ENCODE measurements at regions not wholly inside any gene's neighbourhood (a gene's known extent, or its start where the extent isn't known, plus 50 kb on each side); places are given as distances from the start of the nearest gene placed in this dataset.

- no peak for TF ChIP-seq CTCF (IDR thresholded peaks at IDR 0.05)
- no peak for TF ChIP-seq POLR2A (IDR thresholded peaks at IDR 0.05)
Measured at GRCh38 chr2:83650898-83651297, 808.2 kb downstream of the SUCLG1 start.

Measured in testis (tissue), 2 donors.